Trophoblast cell (in vitro differentiated cells and primary cell): ENCODE measurements at regions not wholly inside any gene's neighbourhood (a gene's known extent, or its start where the extent isn't known, plus 50 kb on each side); places are given as distances from the start of the nearest gene placed in this dataset.

ENCODE experiments used
- DNase-seq, 2 donors: peaks; one replicate each; pipeline ENCODE4 v3.0.0-alpha.2; 2016
- H2AFZ ChIP-seq: 2 replicates; pipeline ENCODE4 v1.6.1; 2013; ENCODE audit warnings: low read length, moderate library complexity, mild to moderate bottlenecking; ENCODE audit not compliant: insufficient read depth, poor library complexity
- H2AK5ac ChIP-seq: 2 replicates; pipeline ENCODE4 v1.6.1; 2013; ENCODE audit warnings: mild to moderate bottlenecking, low read length
- H2BK120ac ChIP-seq: 2 replicates; pipeline ENCODE4 v1.6.1; 2013; ENCODE audit warnings: low read length, mild to moderate bottlenecking, moderate library complexity; ENCODE audit not compliant: insufficient read depth, poor library complexity
- H2BK12ac ChIP-seq: 2 replicates; pipeline ENCODE4 v1.6.1; 2013; ENCODE audit warnings: mild to moderate bottlenecking, low read length, moderate library complexity
- H2BK5ac ChIP-seq: 2 replicates; pipeline ENCODE4 v1.6.1; 2013; ENCODE audit warnings: low read length, low read depth, moderate library complexity, mild to moderate bottlenecking; ENCODE audit not compliant: poor library complexity
- H3K14ac ChIP-seq: 2 replicates; pipeline ENCODE4 v1.6.1; 2013; ENCODE audit warnings: mild to moderate bottlenecking, low read length
- H3K18ac ChIP-seq: 2 replicates; pipeline ENCODE4 v1.6.1; 2013; ENCODE audit warnings: mild to moderate bottlenecking, low read length
- H3K23ac ChIP-seq: 2 replicates; pipeline ENCODE4 v1.6.1; 2013; ENCODE audit warnings: low read length
- H3K27ac ChIP-seq: 2 replicates; pipeline ENCODE4 v1.5.1; 2013; ENCODE audit warnings: low read depth, mild to moderate bottlenecking, inconsistent platforms, low read length, moderate library complexity
- H3K27me3 ChIP-seq: 2 replicates; pipeline ENCODE4 v1.6.1; 2013; ENCODE audit warnings: inconsistent platforms, mild to moderate bottlenecking, low read length, moderate library complexity; ENCODE audit not compliant: insufficient read depth
- H3K36me3 ChIP-seq, 2 experiments: 1 replicate in 1 of 2; 2 replicates in 1 of 2; pipeline ENCODE4 v1.6.1; 2013; ENCODE audit warnings: low read length in 2 of 2, mild to moderate bottlenecking in 2 of 2, moderate library complexity in 1 of 2; ENCODE audit not compliant: insufficient read depth in 2 of 2, control insufficient read depth in 1 of 2
- H3K4ac ChIP-seq: 2 replicates; pipeline ENCODE4 v1.6.1; 2013; ENCODE audit warnings: low read depth, mild to moderate bottlenecking, low read length, moderate library complexity
- H3K4me1 ChIP-seq, 2 experiments: 1 replicate in 1 of 2; 2 replicates in 1 of 2; pipeline ENCODE4 v1.6.1; 2013; ENCODE audit warnings: low read length in 2 of 2, mild to moderate bottlenecking in 2 of 2, moderate library complexity in 1 of 2; ENCODE audit not compliant: insufficient read depth in 2 of 2, control insufficient read depth in 1 of 2
- H3K4me2 ChIP-seq: 2 replicates; pipeline ENCODE4 v1.6.1; 2013; ENCODE audit warnings: inconsistent platforms, mild to moderate bottlenecking, low read length, moderate library complexity
- H3K4me3 ChIP-seq: 2 replicates; pipeline ENCODE4 v1.5.1; 2013; ENCODE audit warnings: mild to moderate bottlenecking, low read depth, low read length, inconsistent platforms
- H3K79me1 ChIP-seq: one replicate; pipeline ENCODE4 v1.6.1; 2013; ENCODE audit warnings: low read length
- H3K79me2 ChIP-seq: 2 replicates; pipeline ENCODE4 v1.6.1; 2013; ENCODE audit warnings: low read length, mild to moderate bottlenecking; ENCODE audit not compliant: control insufficient read depth, insufficient read depth, poor library complexity
- H3K9ac ChIP-seq: 2 replicates; pipeline ENCODE4 v1.6.1; 2013; ENCODE audit warnings: mild to moderate bottlenecking, low read length
- H3K9me3 ChIP-seq: 2 replicates; pipeline ENCODE4 v1.6.1; 2013; ENCODE audit warnings: low read depth, mild to moderate bottlenecking, control low read depth, inconsistent platforms, low read length; ENCODE audit not compliant: insufficient read depth
- H4K12ac ChIP-seq: 2 replicates; pipeline ENCODE4 v1.6.1; 2013; ENCODE audit warnings: low read depth, mild to moderate bottlenecking, low read length, moderate library complexity
- H4K8ac ChIP-seq: 2 replicates; pipeline ENCODE4 v1.6.1; 2013; ENCODE audit warnings: low read depth, mild to moderate bottlenecking, low read length, moderate library complexity
- H4K91ac ChIP-seq: one replicate; pipeline ENCODE4 v1.6.1; 2013; ENCODE audit warnings: low read depth, mild to moderate bottlenecking, low read length, moderate library complexity
- WGBS: extraction: QIAGEN DNeasy Blood & Tissue Kit; methylation state at CpG from one replicate; pipeline ENCODE4 v1.1.7; 2013; ENCODE audit warnings: missing lambda C conversion rate; ENCODE audit not compliant: insufficient read length, insufficient coverage; ENCODE audit errors: extremely low coverage; 5-methylcytosine and 5-hydroxymethylcytosine counted together

DNA sequence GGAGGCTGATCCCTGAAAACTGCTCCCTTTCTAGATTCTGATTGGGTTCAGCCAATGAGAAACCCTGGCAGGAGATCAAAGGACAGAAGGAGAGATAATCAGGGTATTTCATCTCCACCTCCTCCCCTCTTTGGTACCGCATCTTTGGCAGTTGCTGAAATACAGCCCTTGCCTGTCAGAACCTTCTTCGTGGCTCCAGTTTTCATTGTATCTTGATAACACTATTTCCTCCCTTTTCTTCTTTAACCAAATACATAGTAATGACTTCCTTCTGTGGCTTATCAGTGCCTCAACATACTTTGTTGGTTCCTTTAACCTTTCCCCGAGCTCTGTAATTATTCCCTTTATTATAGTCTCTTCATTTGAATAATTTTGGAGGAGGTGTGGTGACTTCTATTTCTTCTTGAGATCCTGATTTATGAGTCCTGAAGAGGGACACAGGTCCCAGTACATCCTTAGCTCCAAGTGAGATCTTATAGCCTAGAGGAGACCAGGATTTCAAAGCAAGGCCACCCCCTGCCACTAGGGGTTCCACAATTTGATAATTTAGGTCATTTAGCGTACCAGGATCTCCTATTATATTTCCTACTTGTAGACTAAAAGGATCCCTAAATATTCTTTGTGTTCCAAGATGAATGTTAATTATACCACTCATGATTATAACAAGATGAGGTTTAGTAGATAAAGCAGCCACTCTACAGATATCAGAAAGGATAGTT is 98.0 kb downstream of the EDNRB start:
- no peak overlapping the region for H3K27ac ChIP-seq
- H3K23ac ChIP-seq, result no peak overlapping the region
- H2AK5ac ChIP-seq, result no peak overlapping the region
- no peaks in the 10 kb centered on the region for H3K27me3 ChIP-seq
- no peak overlapping the region for H3K14ac ChIP-seq
- no peak overlapping the region for H2BK12ac ChIP-seq
- no peak overlapping the region for H3K9ac ChIP-seq
- no peak overlapping the region for H2BK5ac ChIP-seq
- no peak overlapping the region for H3K4me3 ChIP-seq
- no peaks in the 10 kb centered on the region for H3K9me3 ChIP-seq
- no peak overlapping the region for H4K12ac ChIP-seq
- no peak for DNase-seq
- H2BK120ac ChIP-seq, result no peak overlapping the region
- no peak overlapping the region for H4K91ac ChIP-seq
- H2AFZ ChIP-seq, result no peak overlapping the region
- H3K4me1 ChIP-seq, result no peaks in the 10 kb centered on the region
- no peaks in the 10 kb centered on the region for H3K79me2 ChIP-seq
- no CpG with 5 or more reads among the region's 4 CpGs for WGBS
- no peak overlapping the region for H3K4ac ChIP-seq
- H4K8ac ChIP-seq, result no peak overlapping the region
- no peaks in the 10 kb centered on the region for H3K36me3 ChIP-seq
- H3K18ac ChIP-seq, result no peak overlapping the region
- no peaks in the 10 kb centered on the region for H3K79me1 ChIP-seq
- H3K4me2 ChIP-seq, result no peak overlapping the region

DNA sequence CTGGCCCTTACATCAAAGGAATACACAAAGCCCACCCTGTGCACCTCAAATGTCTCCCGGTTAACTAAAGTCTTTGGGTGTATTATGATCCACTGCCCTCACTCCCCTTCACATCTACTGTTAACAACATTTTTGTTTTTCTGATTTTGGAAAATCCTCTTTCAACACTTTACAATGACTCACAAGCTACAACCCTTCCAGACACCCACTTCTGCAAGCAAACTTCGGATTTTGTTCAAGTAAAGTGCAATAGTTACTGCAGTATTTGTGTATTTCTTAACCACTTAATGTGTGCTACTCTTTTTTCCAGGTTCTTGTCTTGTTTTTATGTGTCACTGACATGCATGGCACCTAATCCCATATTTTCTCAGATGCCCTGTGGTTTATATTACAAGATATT is 101.1 kb downstream of the EDNRB start:
- Histone ChIP-seq H2AFZ (no peak overlapping the region), H2BK5ac (no peak overlapping the region), H4K12ac (no peak overlapping the region), H2AK5ac (no peak overlapping the region), H3K23ac (no peak overlapping the region), H3K4me2 (no peak overlapping the region), H3K27ac (no peak overlapping the region), H3K18ac (no peak overlapping the region), H3K36me3 (no peaks in the 10 kb centered on the region), H3K4me3 (no peak overlapping the region), H2BK120ac (no peak overlapping the region), H2BK12ac (no peak overlapping the region), H3K79me2 (no peaks in the 10 kb centered on the region), H3K9ac (no peak overlapping the region), H3K9me3 (no peaks in the 10 kb centered on the region), H3K4ac (no peak overlapping the region), H3K79me1 (no peaks in the 10 kb centered on the region), H4K91ac (no peak overlapping the region), H3K14ac (no peak overlapping the region), H3K27me3 (no peaks in the 10 kb centered on the region), H3K4me1 (no peaks in the 10 kb centered on the region), H4K8ac (no peak overlapping the region)
- DNase-seq, result no peak
- no CpG with 5 or more reads among the region's 2 CpGs for WGBS

DNA sequence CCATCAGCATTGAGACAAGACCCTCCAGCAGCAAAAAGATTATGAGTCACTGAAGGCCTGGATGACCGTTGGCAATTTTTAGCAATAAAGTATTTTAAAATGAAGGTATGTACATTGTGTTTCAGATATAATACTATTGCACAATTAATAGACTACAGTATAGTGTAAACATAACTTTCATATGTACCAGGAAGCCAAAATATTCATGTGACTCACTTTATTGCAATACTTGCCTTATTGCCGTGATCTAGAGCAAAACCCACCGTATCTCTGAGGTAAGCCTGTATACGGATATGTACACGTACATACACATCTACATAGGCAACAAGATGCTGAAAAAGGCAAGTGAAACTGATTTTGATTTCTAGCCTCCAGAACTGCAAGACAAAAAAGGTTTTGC is 103.3 kb downstream of the EDNRB start:
- Histone ChIP-seq H2AFZ (no peak overlapping the region), H2BK12ac (no peak overlapping the region), H3K9ac (no peak overlapping the region), H3K27me3 (no peaks in the 10 kb centered on the region), H3K79me2 (no peaks in the 10 kb centered on the region), H3K4me3 (no peak overlapping the region), H2BK5ac (no peak overlapping the region), H3K18ac (no peak overlapping the region), H4K8ac (no peak overlapping the region), H3K27ac (no peak overlapping the region), H3K4me2 (no peak overlapping the region), H4K12ac (no peak overlapping the region), H2AK5ac (no peak overlapping the region), H3K36me3 (no peaks in the 10 kb centered on the region), H3K79me1 (no peaks in the 10 kb centered on the region), H2BK120ac (no peak overlapping the region), H4K91ac (no peak overlapping the region), H3K9me3 (no peaks in the 10 kb centered on the region), H3K4ac (no peak overlapping the region), H3K14ac (no peak overlapping the region), H3K23ac (no peak overlapping the region), H3K4me1 (peaks cover 0 to 1% of the 10 kb centered on the region in 2 experiments)
- no peak for DNase-seq
- WGBS, result no CpG with 5 or more reads among the region's 5 CpGs
